ENCODE measurements at regions not wholly inside any gene's neighbourhood (a gene's known extent, or its start where the extent isn't known, plus 50 kb on each side); places are given as distances from the start of the nearest gene placed in this dataset.

DNA sequence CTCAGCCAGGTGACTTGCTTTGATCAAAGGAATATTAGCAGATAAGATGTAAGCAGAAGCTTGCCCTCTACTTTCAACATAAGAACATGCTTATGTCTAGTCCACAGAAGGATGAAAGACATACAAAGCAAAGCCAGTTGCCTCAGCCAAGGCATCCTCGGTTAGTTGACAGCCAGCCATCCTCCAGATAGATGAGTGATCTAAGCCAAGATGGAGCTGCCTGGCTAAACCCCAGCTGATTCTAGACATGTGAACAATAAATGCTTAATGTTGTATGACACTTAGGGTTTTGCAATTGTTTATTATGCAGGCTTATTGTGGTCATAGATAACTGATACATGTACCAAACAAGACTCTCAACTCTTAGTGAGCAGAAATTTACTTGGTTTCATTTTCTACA, 157.6 kb upstream of the TMTC2 start:
- no peak for DNase-seq (ENCODE audit: extremely low spot score)
- CTCF ChIA-PET, result no interaction called here
- POLR2A ChIA-PET, result no interaction called here
- no peak for TF ChIP-seq ARNT (IDR thresholded peaks at IDR 0.05)

DNA sequence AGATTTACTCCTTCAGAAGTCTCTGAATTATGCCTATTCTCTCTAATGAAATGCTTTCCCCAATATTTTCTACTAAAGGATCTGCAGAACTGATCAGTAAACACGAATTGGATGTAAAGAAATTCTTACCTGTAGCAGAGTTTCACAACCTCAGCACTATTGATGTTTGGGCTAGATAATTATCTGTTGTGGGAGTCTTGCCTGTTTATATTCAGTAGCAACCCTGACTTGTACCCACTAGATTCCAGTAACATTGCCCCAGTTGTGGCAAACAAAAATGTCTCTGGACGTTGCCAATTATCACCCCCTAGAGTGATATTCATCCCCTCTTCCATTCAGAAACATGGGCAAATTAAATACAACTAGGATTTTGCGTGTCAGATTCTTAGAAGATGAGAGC, 156.8 kb upstream of the TMTC2 start:
- DNase-seq (ENCODE audit: extremely low spot score), result no peak
- TF ChIP-seq PKNOX1 (IDR thresholded peaks at IDR 0.05) (no peak), ZNF384 (IDR thresholded peaks at IDR 0.05) (no peak)
- POLR2A ChIA-PET, result no interaction called here
- CTCF ChIA-PET, result no interaction called here

- ChIA-PET POLR2A (no interaction called here), CTCF (no interaction called here)
- no peak for TF ChIP-seq CTBP1 (IDR thresholded peaks at IDR 0.05; ENCODE audit: borderline replicate concordance)
- no peak for TF ChIP-seq SP1 (IDR thresholded peaks at IDR 0.05)
- no peak for TF ChIP-seq SUZ12 (IDR thresholded peaks at IDR 0.05)
- no peak for TF ChIP-seq TARDBP (IDR thresholded peaks at IDR 0.05)
- no peak for TF ChIP-seq NFRKB (IDR thresholded peaks at IDR 0.05)
- TF ChIP-seq LEF1 (IDR thresholded peaks at IDR 0.05; ENCODE audit: borderline replicate concordance), result no peak
- no peak for TF ChIP-seq FOXA1 (IDR thresholded peaks at IDR 0.05)
- TF ChIP-seq ARNT (IDR thresholded peaks at IDR 0.05), result no peak
- no peak for TF ChIP-seq HDGF (IDR thresholded peaks at IDR 0.05; ENCODE audit: borderline replicate concordance)
- no peak for DNase-seq (ENCODE audit: extremely low spot score)
Measured at GRCh38 chr12:82530394-82530793, 156.3 kb upstream of the TMTC2 start.

DNA sequence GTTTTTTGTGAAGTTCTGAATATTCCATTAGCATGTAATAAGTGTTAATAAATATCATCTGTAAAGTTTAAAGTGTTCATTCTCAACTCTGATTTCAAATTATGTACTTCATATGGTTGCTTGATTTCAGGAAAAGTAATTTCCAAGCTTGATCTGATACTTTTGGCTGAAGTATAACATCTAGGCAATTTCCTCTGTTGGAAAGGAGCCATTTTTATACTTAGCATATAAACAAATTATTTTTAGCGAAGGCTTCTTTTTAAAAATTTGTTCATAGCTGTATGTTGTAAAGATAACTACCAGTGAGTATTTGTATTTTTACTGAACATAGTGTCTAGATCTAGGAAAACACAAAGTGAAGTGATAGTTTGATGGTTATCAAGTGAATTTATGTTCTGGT, 153.4 kb upstream of the TMTC2 start:
- POLR2A ChIA-PET, result no interaction called here
- no peak for TF ChIP-seq TARDBP (IDR thresholded peaks at IDR 0.05)
- TF ChIP-seq LEF1 (IDR thresholded peaks at IDR 0.05; ENCODE audit: borderline replicate concordance), result no peak
- no peak for TF ChIP-seq ARNT (IDR thresholded peaks at IDR 0.05)
- no peak for TF ChIP-seq L3MBTL2 (conservative IDR thresholded peaks at IDR 0.05)
- TF ChIP-seq SP1 (IDR thresholded peaks at IDR 0.05), result no peak
- no peak for TF ChIP-seq FOXK2 (IDR thresholded peaks at IDR 0.05)
- no peak for TF ChIP-seq HDGF (IDR thresholded peaks at IDR 0.05; ENCODE audit: borderline replicate concordance)
- no peak for TF ChIP-seq SUZ12 (IDR thresholded peaks at IDR 0.05)
- TF ChIP-seq CTBP1 (IDR thresholded peaks at IDR 0.05; ENCODE audit: borderline replicate concordance), result no peak
- TF ChIP-seq BHLHE40 (IDR thresholded peaks at IDR 0.05; ENCODE audit: borderline replicate concordance), result no peak
- TF ChIP-seq ELF4 (IDR thresholded peaks at IDR 0.05), result no peak
- TF ChIP-seq PKNOX1 (IDR thresholded peaks at IDR 0.05), result no peak
- no peak for TF ChIP-seq FOXA1 (IDR thresholded peaks at IDR 0.05)
- no peak for TF ChIP-seq FOXM1 (IDR thresholded peaks at IDR 0.05; ENCODE audit: borderline replicate concordance)
- no peak for TF ChIP-seq NFRKB (IDR thresholded peaks at IDR 0.05)
- no peak for TF ChIP-seq ZNF384 (IDR thresholded peaks at IDR 0.05)
- CTCF ChIA-PET, result no interaction called here
- DNase-seq (ENCODE audit: extremely low spot score), result no peak

GRCh38 chr12:82537436-82537835, 149.3 kb upstream of the TMTC2 start:
- TF ChIP-seq SP1 (IDR thresholded peaks at IDR 0.05) (no peak), ZNF384 (IDR thresholded peaks at IDR 0.05) (no peak), ELF4 (IDR thresholded peaks at IDR 0.05) (no peak), FOXK2 (IDR thresholded peaks at IDR 0.05) (no peak), TARDBP (IDR thresholded peaks at IDR 0.05) (no peak), PKNOX1 (IDR thresholded peaks at IDR 0.05) (no peak), CTBP1 (IDR thresholded peaks at IDR 0.05; ENCODE audit: borderline replicate concordance) (no peak)
- no peak for DNase-seq (ENCODE audit: extremely low spot score)
- ChIA-PET CTCF (no interaction called here), POLR2A (no interaction called here)

DNA sequence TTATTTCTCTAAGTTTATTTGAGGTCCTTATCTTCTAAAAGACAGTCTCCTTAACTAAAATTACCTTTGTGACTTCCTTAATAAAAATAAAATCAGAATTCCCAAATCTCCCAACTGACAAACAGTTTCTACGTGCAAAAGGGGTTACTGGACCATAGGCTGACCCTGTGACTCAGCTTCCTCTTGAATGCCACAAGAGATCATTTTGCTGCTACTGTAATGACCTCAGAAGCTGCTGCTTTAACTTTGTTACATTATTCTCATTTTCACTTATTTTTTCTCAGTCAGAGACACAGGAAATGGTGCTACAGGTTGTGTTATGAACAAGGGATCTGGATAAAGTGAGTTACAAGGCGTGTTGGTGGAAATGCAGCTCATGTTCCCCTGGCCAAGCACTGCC, 132.2 kb upstream of the TMTC2 start:
- CTCF ChIA-PET, result no interaction called here
- DNase-seq (ENCODE audit: extremely low spot score), result no peak
- POLR2A ChIA-PET, result no interaction called here
- no peak for TF ChIP-seq SP1 (IDR thresholded peaks at IDR 0.05)
- TF ChIP-seq BHLHE40 (IDR thresholded peaks at IDR 0.05; ENCODE audit: borderline replicate concordance), result no peak
- no peak for TF ChIP-seq ZNF384 (IDR thresholded peaks at IDR 0.05)
- TF ChIP-seq ARNT (IDR thresholded peaks at IDR 0.05), result no peak
- no peak for TF ChIP-seq NFRKB (IDR thresholded peaks at IDR 0.05)
- no peak for TF ChIP-seq CTBP1 (IDR thresholded peaks at IDR 0.05; ENCODE audit: borderline replicate concordance)
- TF ChIP-seq FOXM1 (IDR thresholded peaks at IDR 0.05; ENCODE audit: borderline replicate concordance), result no peak
- TF ChIP-seq FOXK2 (IDR thresholded peaks at IDR 0.05), result no peak
- TF ChIP-seq LEF1 (IDR thresholded peaks at IDR 0.05; ENCODE audit: borderline replicate concordance), result no peak
- TF ChIP-seq ELF4 (IDR thresholded peaks at IDR 0.05), result no peak

- TF ChIP-seq LEF1 (IDR thresholded peaks at IDR 0.05; ENCODE audit: borderline replicate concordance), result no peak
- no peak for TF ChIP-seq FOXK2 (IDR thresholded peaks at IDR 0.05)
- no peak for TF ChIP-seq L3MBTL2 (conservative IDR thresholded peaks at IDR 0.05)
- no peak for TF ChIP-seq FOXM1 (IDR thresholded peaks at IDR 0.05; ENCODE audit: borderline replicate concordance)
- TF ChIP-seq FOXA1 (IDR thresholded peaks at IDR 0.05), result no peak
- no peak for TF ChIP-seq ZNF384 (IDR thresholded peaks at IDR 0.05)
- no peak for TF ChIP-seq SP1 (IDR thresholded peaks at IDR 0.05)
- no peak for TF ChIP-seq HDGF (IDR thresholded peaks at IDR 0.05; ENCODE audit: borderline replicate concordance)
- TF ChIP-seq ARNT (IDR thresholded peaks at IDR 0.05), result no peak
- TF ChIP-seq SUZ12 (IDR thresholded peaks at IDR 0.05), result no peak
- TF ChIP-seq ELF4 (IDR thresholded peaks at IDR 0.05), result no peak
- TF ChIP-seq PKNOX1 (IDR thresholded peaks at IDR 0.05), result no peak
- no peak for TF ChIP-seq CTBP1 (IDR thresholded peaks at IDR 0.05; ENCODE audit: borderline replicate concordance)
- TF ChIP-seq TARDBP (IDR thresholded peaks at IDR 0.05), result no peak
- TF ChIP-seq BHLHE40 (IDR thresholded peaks at IDR 0.05; ENCODE audit: borderline replicate concordance), result no peak
- TF ChIP-seq NFRKB (IDR thresholded peaks at IDR 0.05), result no peak
- ChIA-PET POLR2A (no interaction called here), CTCF (no interaction called here)
- DNase-seq (ENCODE audit: extremely low spot score), result no peak
Measured at GRCh38 chr12:82555699-82556098, 131.0 kb upstream of the TMTC2 start.
